H1 (cell line): ENCODE measurements at regions not wholly inside any gene's neighbourhood (a gene's known extent, or its start where the extent isn't known, plus 50 kb on each side); places are given as distances from the start of the nearest gene placed in this dataset.

Source experiments
- CTCF ChIA-PET: fragments of 300-600 bp; sonication (Branson Sonifier 250); formaldehyde crosslinking; loops from one replicate; lab custom pipeline; 2021; ENCODE audit not compliant: partially characterized antibody; lab: Charles Lee
- POLR2A ChIA-PET: fragments of 300-600 bp; sonication (Branson Sonifier 250); formaldehyde crosslinking; loops from one replicate; lab custom pipeline; 2021; ENCODE audit warnings: inconsistent platforms; ENCODE audit not compliant: partially characterized antibody; lab: Charles Lee
- DNase-seq, 2 experiments: peaks; one replicate each; pipeline versions ENCODE4 v3.0.0 to v3.0.0-alpha.2; 2010 to 2022; ENCODE audit warnings: low spot score in 2 of 2, low read depth in 1 of 2, mixed read lengths in 1 of 2
- FAIRE-seq: peaks from 2 replicates; lab custom pipeline; 2011; peaks lifted over from hg19 to GRCh38; lab: Jason Lieb, UNC
- H2AFZ ChIP-seq: 2 replicates; pipeline ENCODE4 v1.8.1; 2012; ENCODE audit warnings: low read length, inconsistent platforms
- H2AK5ac ChIP-seq: 2 replicates; pipeline ENCODE4 v1.6.1; 2013; ENCODE audit warnings: low read depth, low read length
- H2BK120ac ChIP-seq: replicated peaks from 2 replicates; pipeline ENCODE3; 2013; ENCODE audit warnings: low read depth, low read length, inconsistent platforms
- H2BK12ac ChIP-seq: 2 replicates; pipeline ENCODE4 v1.6.1; 2013; ENCODE audit warnings: low read depth, low read length
- H2BK15ac ChIP-seq: 2 replicates; pipeline ENCODE4 v1.6.1; 2013; ENCODE audit warnings: low read length
- H2BK20ac ChIP-seq: 2 replicates; pipeline ENCODE4 v1.6.1; 2013; ENCODE audit warnings: low read length
- H2BK5ac ChIP-seq: 2 replicates; pipeline ENCODE4 v1.6.1; 2013; ENCODE audit warnings: low read depth, low read length
- H3K14ac ChIP-seq: 2 replicates; pipeline ENCODE4 v1.6.1; 2013; ENCODE audit warnings: inconsistent platforms; ENCODE audit not compliant: insufficient read length
- H3K18ac ChIP-seq: 2 replicates; pipeline ENCODE4 v1.6.1; 2013; ENCODE audit warnings: low read length; ENCODE audit errors: extremely low read depth
- H3K23ac ChIP-seq: 2 replicates; pipeline ENCODE4 v1.6.1; 2013; ENCODE audit warnings: inconsistent platforms; ENCODE audit not compliant: insufficient read length
- H3K23me2 ChIP-seq: 2 replicates; pipeline ENCODE4 v1.6.1; 2013; ENCODE audit warnings: low read depth, low read length
- H3K27ac ChIP-seq: 2 replicates; pipeline ENCODE4 v1.6.1; 2011; ENCODE audit warnings: low read depth, low read length, inconsistent platforms
- H3K27me3 ChIP-seq, 4 experiments: replicated peaks in 1 of 4; 1 replicate in 1 of 4; 2 replicates in 3 of 4; pipeline versions ENCODE4 v1.6.1 to v1.8.1; 2011 to 2013; ENCODE audit warnings: low read length in 3 of 4, mild to moderate bottlenecking in 3 of 4, inconsistent platforms in 2 of 4, mixed read lengths in 2 of 4, moderate library complexity in 1 of 4; ENCODE audit not compliant: control insufficient read depth in 3 of 4, insufficient read depth in 3 of 4; ENCODE audit errors: extremely low read depth in 1 of 4
- H3K36me3 ChIP-seq, 4 experiments: 2 replicates each; pipeline versions ENCODE4 v1.6.1 to v1.8.1; 2011 to 2013; ENCODE audit warnings: mild to moderate bottlenecking in 4 of 4, low read length in 3 of 4, moderate library complexity in 2 of 4, control low read depth in 1 of 4, inconsistent platforms in 1 of 4; ENCODE audit not compliant: insufficient read depth in 4 of 4, control insufficient read depth in 2 of 4
- H3K4ac ChIP-seq: replicated peaks from 2 replicates; pipeline ENCODE3; 2013; ENCODE audit warnings: low read length, low read depth, mixed read lengths, inconsistent platforms; ENCODE audit not compliant: insufficient read length
- H3K4me1 ChIP-seq, 4 experiments: replicated peaks in 1 of 4; 1 replicate in 1 of 4; 2 replicates in 3 of 4; pipeline versions ENCODE4 v1.6.1 to v1.8.1; 2011 to 2013; ENCODE audit warnings: low read length in 3 of 4, inconsistent platforms in 2 of 4, mixed read lengths in 1 of 4; ENCODE audit not compliant: insufficient read depth in 4 of 4, control insufficient read depth in 3 of 4
- H3K4me2 ChIP-seq, 2 experiments: 2 replicates each; pipeline versions ENCODE4 v1.6.1 to v1.8.1; 2011 to 2013; ENCODE audit warnings: low read depth in 2 of 2, low read length in 2 of 2, control low read depth in 1 of 2, inconsistent platforms in 1 of 2, mild to moderate bottlenecking in 1 of 2; ENCODE audit not compliant: insufficient read depth in 1 of 2
- H3K4me3 ChIP-seq, 4 experiments: fragments of 200-600, 300-600 bp in 1 of 4; sonication (generic), shearing (Covaris generic), sonication (Bioruptor Twin) in 1 of 4; 2 replicates each; pipeline versions ENCODE4 v1.5.1 to v1.8.1; 2011 to 2016; ENCODE audit warnings: low read length in 4 of 4, low read depth in 3 of 4, control low read depth in 2 of 4, inconsistent platforms in 2 of 4, mild to moderate bottlenecking in 2 of 4, mixed read lengths in 1 of 4, moderate library complexity in 1 of 4; ENCODE audit not compliant: insufficient read depth in 2 of 4; ENCODE audit errors: extremely low read depth in 1 of 4
- H3K56ac ChIP-seq: replicated peaks from 2 replicates; pipeline ENCODE3; 2013; ENCODE audit warnings: low read depth, mild to moderate bottlenecking, mixed read lengths, low read length, inconsistent platforms; ENCODE audit not compliant: insufficient read length
- H3K79me1 ChIP-seq: 2 replicates; pipeline ENCODE4 v1.6.1; 2013; ENCODE audit warnings: low read depth, low read length, control low read depth
- H3K79me2 ChIP-seq, 2 experiments: 2 replicates each; pipeline versions ENCODE4 v1.6.1 to v1.8.1; 2012 to 2013; ENCODE audit warnings: low read length in 2 of 2, mild to moderate bottlenecking in 2 of 2, inconsistent platforms in 1 of 2; ENCODE audit not compliant: insufficient read depth in 2 of 2, control insufficient read depth in 1 of 2
- H3K9ac ChIP-seq, 4 experiments: replicated peaks in 1 of 4; 1 replicate in 1 of 4; 2 replicates in 3 of 4; pipeline versions ENCODE4 v1.6.1 to v1.8.1; 2011 to 2013; ENCODE audit warnings: low read depth in 3 of 4, low read length in 3 of 4, control low read depth in 2 of 4, mild to moderate bottlenecking in 2 of 4, moderate library complexity in 2 of 4, inconsistent platforms in 1 of 4; ENCODE audit errors: extremely low read depth in 1 of 4
- H3K9me3 ChIP-seq, 2 experiments: 2 replicates each; pipeline versions ENCODE4 v1.6.1 to v1.8.1; 2012 to 2013; ENCODE audit warnings: mild to moderate bottlenecking in 2 of 2, moderate library complexity in 2 of 2, control low read depth in 1 of 2, inconsistent platforms in 1 of 2, low read depth in 1 of 2, low read length in 1 of 2, mixed read lengths in 1 of 2; ENCODE audit not compliant: insufficient read depth in 2 of 2
- H4K20me1 ChIP-seq, 2 experiments: replicated peaks in 1 of 2; 2 replicates each; pipeline versions ENCODE3 to v1.8.1; 2011 to 2013; ENCODE audit warnings: inconsistent platforms in 2 of 2, low read length in 2 of 2, mild to moderate bottlenecking in 1 of 2; ENCODE audit not compliant: insufficient read depth in 2 of 2, control insufficient read depth in 1 of 2
- H4K5ac ChIP-seq: 2 replicates; pipeline ENCODE4 v1.6.1; 2013; ENCODE audit warnings: low read length, low read depth, mixed read lengths, inconsistent platforms; ENCODE audit not compliant: insufficient read length
- H4K8ac ChIP-seq: 2 replicates; pipeline ENCODE4 v1.8.0; 2013; ENCODE audit warnings: mild to moderate bottlenecking, moderate library complexity, low read length, inconsistent platforms; ENCODE audit not compliant: insufficient read depth; ENCODE audit errors: extremely low read depth
- H4K91ac ChIP-seq: replicated peaks from 2 replicates; pipeline ENCODE3; 2013; ENCODE audit warnings: low read length, mixed read lengths, inconsistent platforms; ENCODE audit not compliant: insufficient read length
- ATF3 ChIP-seq: IDR thresholded peaks from 2 replicates; pipeline ENCODE4 v1.6.1; 2011; ENCODE audit warnings: low read depth, mild to moderate bottlenecking, low read length; ENCODE audit not compliant: insufficient read depth
- BRCA1 ChIP-seq: IDR thresholded peaks from 2 replicates; pipeline ENCODE4 v1.6.1; 2012; ENCODE audit warnings: low read depth, low read length, improper control_type of control experiment
- CBX5 ChIP-seq: fragments of 300-800, 300-1000 bp; sonication (generic); IDR thresholded peaks from 2 replicates; pipeline ENCODE4 v1.7.1; 2016; ENCODE audit warnings: antibody characterized with exemption, low read length, low read depth
- CBX8 ChIP-seq: fragments of 300-800, 300-1000 bp; sonication (generic); IDR thresholded peaks from 2 replicates; pipeline ENCODE4 v1.7.1; 2016; ENCODE audit warnings: low read depth, low read length, borderline replicate concordance
- EGR1 ChIP-seq: IDR thresholded peaks from 2 replicates; pipeline ENCODE4 v1.6.1; 2011; ENCODE audit warnings: low read depth, low read length, borderline replicate concordance
- HDAC6 ChIP-seq: IDR thresholded peaks from one replicate; pipeline ENCODE4 v1.7.1; 2012; ENCODE audit warnings: low read depth, mild to moderate bottlenecking, inconsistent platforms, low read length, moderate library complexity
- RAD21 ChIP-seq, 2 experiments: IDR thresholded peaks in 1 of 2; conservative IDR thresholded peaks in 1 of 2; 2 replicates each; pipeline ENCODE4 v1.6.1; 2011; ENCODE audit warnings: low read depth in 2 of 2, low read length in 2 of 2, improper control_type of control experiment in 1 of 2, inconsistent platforms in 1 of 2, mild to moderate bottlenecking in 1 of 2, moderate library complexity in 1 of 2
- RNF2 ChIP-seq: fragments of 200-900, 300-1000 bp; sonication (generic); IDR thresholded peaks from 2 replicates; pipeline ENCODE4 v1.7.1; 2016; ENCODE audit warnings: borderline replicate concordance, low read depth, mild to moderate bottlenecking, antibody characterized with exemption, low read length; ENCODE audit not compliant: poor library complexity, severe bottlenecking; ENCODE audit errors: missing control alignments
- RXRA ChIP-seq: IDR thresholded peaks from 2 replicates; pipeline ENCODE4 v1.6.1; 2011; ENCODE audit warnings: low read depth, mild to moderate bottlenecking, low read length, moderate library complexity; ENCODE audit not compliant: insufficient read depth
- SP4 ChIP-seq: IDR thresholded peaks from 2 replicates; pipeline ENCODE4 v1.6.1; 2012; ENCODE audit warnings: low read length, inconsistent platforms
- TBP ChIP-seq: IDR thresholded peaks from 2 replicates; pipeline ENCODE4 v1.6.1; 2011; ENCODE audit warnings: low read depth, low read length, improper control_type of control experiment
- WGBS, 2 experiments: shearing (Covaris generic) in 1 of 2; methylation state at CpG; one replicate each; pipeline versions ENCODE4 v1.1.6 to v1.1.7; 2013 to 2015; ENCODE audit warnings: low lambda C conversion rate in 2 of 2, mixed read lengths in 2 of 2, inconsistent platforms in 1 of 2, low coverage in 1 of 2, missing lambda C conversion rate in 1 of 2; ENCODE audit not compliant: insufficient replicate concordance in 2 of 2, insufficient coverage in 1 of 2, insufficient read length in 1 of 2; ENCODE audit errors: extremely low coverage in 1 of 2, missing lambda C conversion rate in 1 of 2; 5-methylcytosine and 5-hydroxymethylcytosine counted together

- no peak overlapping the region for H3K18ac ChIP-seq
- no peak for FAIRE-seq
- TF ChIP-seq TBP (no peak), RNF2 (no peak), CBX8 (no peak), RAD21 (IDR thresholded peaks at IDR 0.05 in 1 of 2, conservative IDR thresholded peaks at IDR 0.05 in 1 of 2; ENCODE audit: low read depth in 2 of 2, low read length in 2 of 2) (no peak), ATF3 (no peak), CBX5 (no peak), RXRA (no peak), EGR1 (no peak), BRCA1 (no peak), SP4 (no peak), HDAC6 (no peak)
- TF ChIP-seq, all 59 proteins: peak for 0
- Histone ChIP-seq H3K14ac (no peak overlapping the region), H3K79me1 (no peaks in the 10 kb centered on the region), H2BK15ac (no peak overlapping the region), H3K56ac (no peak overlapping the region), H2BK5ac (no peak overlapping the region), H4K8ac (no peak overlapping the region), H3K9ac (no peak overlapping the region), H2BK12ac (no peak overlapping the region), H2BK120ac (no peak overlapping the region), H3K27me3 (no peaks in the 10 kb centered on the region), H3K4me2 (no peak overlapping the region), H4K20me1 (no peaks in the 10 kb centered on the region), H3K23me2 (no peaks in the 10 kb centered on the region), H4K91ac (no peak overlapping the region), H4K5ac (no peak overlapping the region), H3K4ac (no peak overlapping the region), H3K4me1 (0 out of 7 replicates have a peak, but pooled peaks cover 0 to 2% (median 0%) of the 10 kb centered on the region in 4 experiments), H3K36me3 (no peaks in the 10 kb centered on the region), H3K27ac (no peak overlapping the region), H3K79me2 (no peaks in the 10 kb centered on the region), H3K23ac (no peak overlapping the region), H2AFZ (no peak overlapping the region), H3K4me3 (no peak overlapping the region), H2AK5ac (no peak overlapping the region), H3K9me3 (no peaks in the 10 kb centered on the region), H2BK20ac (no peak overlapping the region)
- CTCF ChIA-PET, result interaction anchor here (1.2 kb wide), 1 partner anchor 129 kb away, joined by 3 read pairs; no protein-coding TSS in a partner anchor
- 91% methylated on average over 2 of the region's 2 CpGs; no CpG with 5 or more reads in 1 of the 2 experiments for WGBS, 2 experiments
- POLR2A ChIA-PET, result no interaction called here
- DNase-seq, result no peak
Measured at GRCh38 chr9:13557746-13558145, 278.3 kb upstream of the MPDZ start.
